ENCODE measurements at regions not wholly inside any gene's neighbourhood (a gene's known extent, or its start where the extent isn't known, plus 50 kb on each side); places are given as distances from the start of the nearest gene placed in this dataset.
A peak's percentile ranks its signal among the peaks of the same experiment; 100 is the strongest.

- no peak overlapping the region for H3K27ac ChIP-seq
- TF ChIP-seq CTCF (conservative IDR thresholded peaks at IDR 0.05; ENCODE audit: low read depth) = no peak
- CTCF ChIA-PET = no interaction called here
- POLR2A ChIA-PET (ENCODE audit: low non-redundant PET) = no interaction called here
- no peak for DNase-seq (ENCODE audit: low spot score)
These were observed 271.1 kb downstream of the BUD13 start for GRCh38 chr11:116501728-116502127.

GRCh38 chr11:116500947-116501602, 271.7 kb downstream of the BUD13 start:
- DNase-seq (ENCODE audit: low spot score) = no peak
- H3K27ac ChIP-seq = no peak overlapping the region
- ChIA-PET POLR2A (ENCODE audit: low non-redundant PET) (no interaction called here), CTCF (no interaction called here)
- no peak for TF ChIP-seq CTCF (conservative IDR thresholded peaks at IDR 0.05; ENCODE audit: low read depth)

- no peak for TF ChIP-seq CTCF (conservative IDR thresholded peaks at IDR 0.05; ENCODE audit: low read depth)
- DNase-seq (ENCODE audit: low spot score) = no peak
- H3K27ac ChIP-seq = no peak overlapping the region
- POLR2A ChIA-PET (ENCODE audit: low non-redundant PET) = no interaction called here
- CTCF ChIA-PET = interaction anchor here (0.6 to 1.4 kb wide), 3 partner anchors 33 to 967 kb away, joined by 3 to 5 read pairs (median 3); no protein-coding TSS in a partner anchor
These were observed 272.5 kb downstream of the BUD13 start for GRCh38 chr11:116500026-116500946.

- CTCF ChIA-PET = interaction anchor here (0.6 to 1.4 kb wide), 4 partner anchors 32 to 966 kb away, joined by 3 to 7 read pairs (median 4); no protein-coding TSS in a partner anchor
- POLR2A ChIA-PET (ENCODE audit: low non-redundant PET) = no interaction called here
- H3K27ac ChIP-seq = no peak overlapping the region
- DNase-seq (ENCODE audit: low spot score) = peak; percentile 6
- peak; percentile 23; the same call in 1 of the 2 replicates for TF ChIP-seq CTCF (conservative IDR thresholded peaks at IDR 0.05; ENCODE audit: low read depth)
These were observed 273.3 kb downstream of the BUD13 start for GRCh38 chr11:116499396-116500003.

- no peak for TF ChIP-seq CTCF (conservative IDR thresholded peaks at IDR 0.05; ENCODE audit: low read depth)
- CTCF ChIA-PET = no interaction called here
- no peak for DNase-seq (ENCODE audit: low spot score)
- POLR2A ChIA-PET (ENCODE audit: low non-redundant PET) = no interaction called here
- no peak overlapping the region for H3K27ac ChIP-seq
These were observed 274.6 kb downstream of the BUD13 start for GRCh38 chr11:116498161-116498560.

GRCh38 chr11:116492600-116492999, 280.2 kb downstream of the BUD13 start:
- no peak for TF ChIP-seq CTCF (conservative IDR thresholded peaks at IDR 0.05; ENCODE audit: low read depth)
- no peak for DNase-seq (ENCODE audit: low spot score)
- POLR2A ChIA-PET (ENCODE audit: low non-redundant PET) = no interaction called here

More at GRCh38 chr11:116492600-116492999, 280.2 kb downstream of the BUD13 start:
- H3K27ac ChIP-seq = no peak overlapping the region
- CTCF ChIA-PET = no interaction called here
